Vagina (tissue), 2 donors: ENCODE measurements at regions not wholly inside any gene's neighbourhood (a gene's known extent, or its start where the extent isn't known, plus 50 kb on each side); places are given as distances from the start of the nearest gene placed in this dataset.

ENCODE experiments used
- DNase-seq, 2 donors: peaks; one replicate each; pipeline ENCODE4 v3.0.0-alpha.2; 2017; ENCODE audit errors: extremely low spot score in 2 of 2
- H3K27ac ChIP-seq: fragments of 200-600 bp; sonication (generic); one replicate; pipeline ENCODE4 v1.5.1; 2019
- H3K27me3 ChIP-seq: fragments of 200-600 bp; sonication (generic); one replicate; pipeline ENCODE4 v1.5.1; 2019
- H3K36me3 ChIP-seq, 2 donors: fragments of 200-600 bp; sonication (generic); one replicate each; pipeline ENCODE4 v1.5.1; 2017 to 2019
- H3K4me1 ChIP-seq: fragments of 200-600 bp; sonication (generic); one replicate; pipeline ENCODE4 v1.5.1; 2019
- H3K4me3 ChIP-seq, 2 donors: fragments of 200-600 bp; sonication (generic); 1 replicate in 1 of 2; 2 replicates in 1 of 2; pipeline ENCODE4 v1.5.1; 2016 to 2019
- H3K9me3 ChIP-seq: fragments of 200-600 bp; sonication (generic); one replicate; pipeline ENCODE4 v1.5.1; 2019
- CTCF ChIP-seq, 3 experiments: fragments of 450-650 bp in 2 of 3; fragments of 200-600 bp in 1 of 3; sonication (generic) in 1 of 3; IDR thresholded peaks; one replicate each; pipeline ENCODE4 v1.5.1; 2017 to 2019; ENCODE audit warnings: antibody characterized with exemption in 3 of 3, mild to moderate bottlenecking in 2 of 3, moderate library complexity in 2 of 3
- POLR2A ChIP-seq, 2 donors: fragments of 450-650 bp; IDR thresholded peaks; one replicate each; pipeline ENCODE4 v1.6.1; 2017; ENCODE audit warnings: antibody characterized with exemption in 2 of 2, mild to moderate bottlenecking in 2 of 2, moderate library complexity in 2 of 2
- POLR2AphosphoS5 ChIP-seq, 2 donors: sonication (generic); formaldehyde crosslinking; IDR thresholded peaks; one replicate each; pipeline ENCODE4 v1.9.0; 2017; ENCODE audit warnings: antibody characterized with exemption in 2 of 2, mild to moderate bottlenecking in 2 of 2, low read depth in 1 of 2; ENCODE audit not compliant: insufficient read depth in 1 of 2
- intact Hi-C: fragments of 100-400 bp; cut with DNase I; formaldehyde crosslinking; loops from one replicate; pipeline ENCODE4 v1.15.1; 2023

DNA sequence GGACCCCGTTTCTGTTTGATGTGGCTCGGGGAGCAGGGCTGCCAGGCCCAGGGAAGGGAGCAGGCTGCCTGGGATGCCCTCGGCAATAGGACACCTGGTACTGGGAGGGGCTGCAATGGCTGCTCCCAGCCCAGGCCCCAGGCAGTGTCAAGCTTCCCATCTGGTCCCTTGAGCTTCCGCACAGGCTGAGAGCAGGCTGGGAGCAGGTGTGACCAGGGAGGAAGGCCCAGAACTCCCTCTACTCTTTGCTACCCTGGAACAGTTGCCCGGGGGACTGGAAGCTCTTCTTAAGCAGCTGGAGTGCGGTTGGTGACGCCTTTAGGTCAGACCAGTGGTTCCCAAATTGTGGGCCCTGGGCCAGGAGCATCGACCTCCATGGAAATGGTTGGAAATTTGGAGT is 186.9 kb downstream of the GADD45G start:
- Histone ChIP-seq H3K9me3 (no peaks in the 10 kb centered on the region), H3K27ac (no peak overlapping the region), H3K36me3 (no peaks in the 10 kb centered on the region), H3K4me1 (no peaks in the 10 kb centered on the region), H3K4me3 (no peak overlapping the region), H3K27me3 (no peaks in the 10 kb centered on the region)
- intact Hi-C loops = no loop called here
- TF ChIP-seq CTCF (IDR thresholded peaks at IDR 0.05) (no peak), POLR2AphosphoS5 (IDR thresholded peaks at IDR 0.05; ENCODE audit: insufficient read depth in 1 of 2, low read depth in 1 of 2) (no peak), POLR2A (IDR thresholded peaks at IDR 0.05) (no peak)
- DNase-seq = no peak

- intact Hi-C loops = no loop called here
- H3K27me3 ChIP-seq = no peaks in the 10 kb centered on the region
- no peak overlapping the region for H3K4me3 ChIP-seq
- DNase-seq = no peak
- TF ChIP-seq POLR2AphosphoS5 (IDR thresholded peaks at IDR 0.05; ENCODE audit: insufficient read depth in 1 of 2, low read depth in 1 of 2) (no peak), POLR2A (IDR thresholded peaks at IDR 0.05) (no peak), CTCF (IDR thresholded peaks at IDR 0.05) (no peak)
- H3K36me3 ChIP-seq = no peaks in the 10 kb centered on the region
- no peaks in the 10 kb centered on the region for H3K9me3 ChIP-seq
- H3K27ac ChIP-seq = no peak overlapping the region
- H3K4me1 ChIP-seq = no peaks in the 10 kb centered on the region
Measured at GRCh38 chr9:89792189-89793123, 187.6 kb downstream of the GADD45G start.

- H3K27ac ChIP-seq = no peak overlapping the region
- peaks cover 2% of the 10 kb centered on the region for H3K4me1 ChIP-seq
- no peak overlapping the region for H3K4me3 ChIP-seq
- intact Hi-C loops = no loop called here
- DNase-seq = no peak
- TF ChIP-seq CTCF (IDR thresholded peaks at IDR 0.05) = no peak
- no peak for TF ChIP-seq POLR2A (IDR thresholded peaks at IDR 0.05)
- no peak for TF ChIP-seq POLR2AphosphoS5 (IDR thresholded peaks at IDR 0.05; ENCODE audit: insufficient read depth in 1 of 2, low read depth in 1 of 2)
- no peaks in the 10 kb centered on the region for H3K9me3 ChIP-seq
- H3K36me3 ChIP-seq = no peaks in the 10 kb centered on the region
- H3K27me3 ChIP-seq = no peaks in the 10 kb centered on the region
Measured at GRCh38 chr9:89793124-89793495, 188.3 kb downstream of the GADD45G start.

DNA sequence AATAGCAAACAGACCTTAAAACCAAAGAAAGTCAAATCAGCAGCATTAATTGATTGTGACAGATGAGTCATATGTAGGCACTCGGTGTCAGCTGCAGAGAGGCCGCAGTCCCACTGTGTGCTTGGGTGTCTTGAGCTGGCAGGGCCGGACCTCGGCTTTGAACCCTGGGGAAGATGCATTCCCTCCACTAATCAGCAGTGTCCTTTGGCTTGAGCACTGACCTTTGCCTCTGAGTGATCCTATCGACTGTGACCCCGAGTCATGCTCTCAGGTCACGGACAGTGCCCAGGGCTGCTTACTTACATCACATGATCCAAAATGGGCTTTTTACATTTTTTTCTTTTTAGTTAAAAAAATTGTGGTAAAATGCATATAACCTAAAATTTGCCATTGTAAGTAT is 188.7 kb downstream of the GADD45G start:
- no peak for TF ChIP-seq POLR2AphosphoS5 (IDR thresholded peaks at IDR 0.05; ENCODE audit: insufficient read depth in 1 of 2, low read depth in 1 of 2)
- intact Hi-C loops = no loop called here
- H3K4me1 ChIP-seq = peaks cover 6% of the 10 kb centered on the region
- H3K27ac ChIP-seq = no peak overlapping the region
- H3K36me3 ChIP-seq = no peaks in the 10 kb centered on the region
- DNase-seq = no peak
- no peak overlapping the region for H3K4me3 ChIP-seq
- H3K9me3 ChIP-seq = no peaks in the 10 kb centered on the region
- no peaks in the 10 kb centered on the region for H3K27me3 ChIP-seq

DNA sequence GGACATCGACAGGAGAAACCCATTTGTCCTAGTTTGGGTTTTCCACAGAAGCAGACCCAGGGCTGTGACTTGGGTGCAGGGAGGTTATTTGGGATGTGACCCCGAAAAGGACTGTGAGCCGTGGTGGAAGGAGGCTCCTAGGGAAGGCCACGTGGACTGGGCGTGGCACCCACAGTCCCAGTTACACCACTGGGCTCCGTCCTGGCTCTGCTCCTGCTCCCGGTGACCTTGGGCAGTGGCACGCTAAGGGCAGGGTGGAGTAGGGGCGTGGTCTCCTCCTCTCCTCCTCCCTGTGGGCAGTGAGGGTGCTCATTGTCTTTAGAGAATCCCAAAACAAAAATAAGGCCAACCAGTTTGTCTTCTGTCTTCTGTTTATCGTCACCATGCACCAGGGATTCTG is 190.1 kb downstream of the GADD45G start:
- peaks cover 9% of the 10 kb centered on the region for H3K4me1 ChIP-seq
- intact Hi-C loops = no loop called here
- no peak overlapping the region for H3K4me3 ChIP-seq
- H3K9me3 ChIP-seq = no peaks in the 10 kb centered on the region
- no peak overlapping the region for H3K27ac ChIP-seq
- H3K27me3 ChIP-seq = no peaks in the 10 kb centered on the region
- no peaks in the 10 kb centered on the region for H3K36me3 ChIP-seq
- DNase-seq = no peak
- TF ChIP-seq POLR2AphosphoS5 (IDR thresholded peaks at IDR 0.05; ENCODE audit: insufficient read depth in 1 of 2, low read depth in 1 of 2) = no peak
- no peak for TF ChIP-seq POLR2A (IDR thresholded peaks at IDR 0.05)
- no peak for TF ChIP-seq CTCF (IDR thresholded peaks at IDR 0.05)
